G401 (cell line): ENCODE measurements at regions not wholly inside any gene's neighbourhood (a gene's known extent, or its start where the extent isn't known, plus 50 kb on each side); places are given as distances from the start of the nearest gene placed in this dataset.
A peak's percentile ranks its signal among the peaks of the same experiment; 100 is the strongest.

Source experiments
- DNase-seq: peaks from one replicate; pipeline ENCODE4 v3.0.0-alpha.2; 2015; ENCODE audit warnings: low spot score
- in situ Hi-C: cut with HindIII; loops from 2 replicates; pipeline ENCODE4 v1.10.0; 2016; ENCODE audit warnings: low sequenced_read_pairs, mixed read lengths

DNA sequence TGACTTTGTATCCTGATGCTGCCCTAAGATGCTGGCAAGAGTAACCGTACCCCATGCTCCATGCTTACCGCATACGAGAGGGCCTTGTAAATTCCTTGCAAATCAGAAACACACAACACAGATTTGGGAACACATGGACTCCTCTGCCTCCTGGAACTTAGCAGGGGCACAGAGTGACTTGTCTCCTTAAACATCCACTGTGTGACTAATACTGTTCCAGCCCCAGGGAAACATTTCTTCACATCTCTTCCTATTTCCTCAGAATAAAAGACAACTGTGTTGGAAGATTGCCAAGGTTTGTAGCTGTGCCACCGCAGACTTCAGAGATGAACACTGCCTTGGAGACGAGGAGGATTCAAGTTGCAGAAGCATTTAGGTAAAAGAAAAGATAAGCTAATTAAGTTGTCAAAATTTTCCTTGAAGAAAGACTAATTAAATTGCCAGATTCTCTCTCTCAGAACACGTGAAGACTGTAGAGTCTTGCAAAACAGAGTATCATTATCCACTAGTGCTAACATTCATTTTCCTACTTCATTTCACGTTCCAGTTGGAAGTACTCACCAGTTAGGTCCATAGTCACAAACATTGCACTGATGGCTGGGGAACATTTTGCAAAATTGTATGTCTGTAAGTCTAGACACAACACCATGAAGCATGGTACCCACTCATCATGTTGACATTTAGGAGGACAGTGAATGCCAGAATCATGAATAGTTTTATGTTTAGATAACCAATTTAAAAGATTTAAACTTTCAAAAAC, 188.8 kb downstream of the TSN start:
- in situ Hi-C loops: no loop called here
- no peak for DNase-seq

DNA sequence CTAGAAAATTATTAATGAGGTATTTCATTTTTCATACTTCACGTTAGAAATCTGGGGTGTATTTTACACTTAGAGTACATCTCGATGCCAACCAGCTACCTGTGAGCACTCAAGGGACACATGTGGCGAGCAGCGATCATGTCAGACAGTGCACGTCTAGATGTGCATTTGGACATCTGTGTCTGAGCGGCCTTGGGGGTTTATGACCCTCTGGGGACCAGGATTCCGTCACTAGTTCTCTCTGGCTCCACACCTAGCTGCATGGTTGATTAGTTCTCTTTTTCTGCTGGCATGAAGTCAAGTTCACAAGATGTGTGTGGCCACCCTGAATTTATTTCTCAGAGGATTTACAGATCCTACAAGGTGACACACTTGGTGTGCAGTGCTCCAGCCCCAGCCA, 192.2 kb downstream of the TSN start:
- no peak for DNase-seq
- in situ Hi-C loops: no loop called here

DNA sequence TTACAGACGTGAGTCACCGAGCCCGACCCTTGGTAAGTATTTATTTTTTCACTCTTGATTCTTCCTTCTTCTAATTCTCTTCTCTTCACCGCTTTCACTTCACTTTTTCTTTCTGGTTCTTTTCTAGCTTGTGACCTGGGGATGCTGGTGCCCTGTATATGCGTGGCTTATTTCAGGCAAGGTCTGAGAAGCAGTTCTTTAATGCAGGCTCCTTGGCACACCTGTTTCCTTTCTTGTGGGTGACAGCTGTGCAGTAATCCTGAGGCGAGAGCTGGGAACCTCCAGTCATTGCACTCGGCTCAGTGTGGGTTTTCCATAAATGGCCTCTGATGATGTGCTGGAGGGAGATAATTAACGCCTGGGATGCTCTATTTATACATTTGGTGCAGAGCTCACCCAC, 193.8 kb downstream of the TSN start:
- no peak for DNase-seq
- in situ Hi-C loops: no loop called here

DNA sequence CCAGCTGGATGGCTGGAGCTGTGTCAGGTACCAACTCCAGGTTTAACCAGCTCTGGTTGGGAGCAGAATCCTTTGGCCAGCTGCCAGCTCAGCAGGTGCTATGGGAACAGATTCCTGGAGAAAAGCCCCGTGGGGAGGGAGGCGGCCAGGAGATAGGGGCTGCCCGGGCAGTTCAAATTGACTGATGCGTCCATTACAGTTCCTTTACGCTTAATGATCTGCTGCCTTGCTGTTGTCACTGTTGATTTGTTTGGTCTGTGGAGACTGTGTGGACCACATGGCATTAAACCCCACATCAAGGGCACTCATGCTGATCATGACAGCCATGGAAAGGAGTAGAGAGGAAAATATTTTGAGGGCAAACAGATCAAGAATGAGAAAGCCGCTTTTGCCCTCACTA, 200.0 kb downstream of the TSN start:
- in situ Hi-C loops: no loop called here
- no peak for DNase-seq

DNA sequence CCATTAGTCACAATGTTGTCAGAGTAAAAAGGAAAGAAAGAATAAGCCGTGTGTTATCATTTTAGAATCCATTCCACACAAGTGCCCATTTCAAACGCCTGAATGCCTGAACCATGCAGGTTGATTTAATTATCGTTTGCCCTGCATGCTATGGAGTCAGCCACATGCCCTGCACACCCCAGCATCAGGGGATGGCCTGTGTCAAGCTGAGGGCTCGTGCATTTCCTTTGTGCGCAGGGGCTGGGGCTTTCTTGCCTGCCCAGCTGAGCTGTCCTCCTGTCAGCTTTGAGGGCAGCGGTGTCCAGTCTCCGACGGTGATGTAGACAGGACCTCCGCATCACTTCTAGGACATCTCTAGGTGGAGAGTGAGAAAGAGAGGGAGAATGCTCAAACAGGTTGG, 200.4 kb downstream of the TSN start:
- in situ Hi-C loops: no loop called here
- no peak for DNase-seq

DNA sequence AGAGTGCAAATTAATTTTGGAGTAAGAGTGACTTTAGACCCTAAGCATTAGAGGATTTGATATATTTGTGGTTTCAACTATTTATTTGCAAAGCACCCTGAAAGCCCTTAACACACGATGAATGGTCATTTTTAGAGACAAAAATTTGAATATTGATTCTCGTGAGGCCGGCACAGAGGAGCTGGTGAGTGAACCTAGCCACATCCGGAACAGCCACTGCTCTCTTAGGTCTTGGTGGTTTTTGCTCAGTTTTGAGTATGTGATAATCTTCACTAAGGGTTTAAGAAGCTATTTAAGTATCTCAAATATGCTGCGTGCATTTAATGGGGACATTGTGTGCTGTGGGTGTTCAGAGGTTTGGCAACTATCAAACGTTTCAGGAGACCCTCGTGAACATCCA, 204.8 kb downstream of the TSN start:
- in situ Hi-C loops: no loop called here
- no peak for DNase-seq

DNA sequence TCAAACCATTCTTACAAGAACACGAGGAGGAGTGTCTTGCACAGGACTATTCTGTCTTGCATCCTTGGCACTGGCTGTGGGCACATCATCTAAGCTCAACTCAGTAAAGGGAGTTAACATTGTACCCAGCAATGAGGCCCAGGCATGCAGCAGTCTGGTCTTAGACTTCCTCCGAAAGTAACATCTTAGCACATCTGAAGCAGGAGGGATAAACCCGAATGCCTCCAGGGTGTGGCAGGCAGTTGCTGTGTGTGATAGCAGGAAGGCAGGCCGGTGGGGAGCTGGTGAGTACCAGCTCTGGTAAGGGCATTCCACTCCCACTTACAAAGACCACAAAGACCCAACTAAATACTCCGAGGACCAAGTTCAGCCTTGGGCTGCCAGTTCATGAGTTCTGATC, 206.3 kb downstream of the TSN start:
- no peak for DNase-seq
- in situ Hi-C loops: no loop called here

DNA sequence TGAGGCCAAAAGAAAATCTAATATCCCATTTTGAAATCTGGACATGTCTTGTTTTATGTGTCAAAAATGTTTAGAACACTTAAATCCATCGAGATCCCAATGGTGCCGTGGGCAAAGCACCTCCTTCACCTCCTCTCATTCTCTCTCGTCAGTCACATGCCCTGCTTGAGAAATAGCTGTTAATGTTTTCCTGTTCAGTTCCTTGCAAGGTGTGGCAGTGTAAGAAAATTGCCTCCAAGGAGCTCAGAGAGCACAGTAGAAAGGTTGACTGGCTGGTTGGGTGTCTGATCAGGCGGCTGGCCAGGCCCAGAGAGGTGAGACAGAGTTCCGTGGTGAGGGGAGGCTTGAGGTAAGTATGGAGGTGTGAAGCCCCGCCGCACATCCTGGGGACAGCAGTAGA, 210.2 kb downstream of the TSN start:
- DNase-seq: no peak
- in situ Hi-C loops: no loop called here

DNA sequence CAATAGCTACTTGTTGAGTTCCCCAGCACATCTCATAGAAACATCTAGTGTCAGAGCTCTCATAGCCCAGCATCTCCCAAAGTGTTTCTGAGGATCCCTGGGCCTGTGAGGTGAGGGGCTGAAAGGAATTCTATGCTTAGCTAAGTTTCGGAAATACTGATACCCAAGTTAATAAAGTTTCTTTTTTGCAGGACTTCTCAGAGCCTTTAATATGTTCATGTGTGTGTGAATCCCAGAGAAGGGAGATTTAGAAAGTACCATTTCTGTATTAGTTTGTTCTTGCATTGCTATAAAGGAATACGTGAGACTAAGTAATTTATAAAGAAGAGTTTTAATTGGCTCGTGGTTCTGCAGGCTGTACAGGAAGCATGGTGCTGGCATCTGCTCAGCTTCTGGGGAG, 211.2 kb downstream of the TSN start:
- no peak for DNase-seq
- in situ Hi-C loops: no loop called here

DNA sequence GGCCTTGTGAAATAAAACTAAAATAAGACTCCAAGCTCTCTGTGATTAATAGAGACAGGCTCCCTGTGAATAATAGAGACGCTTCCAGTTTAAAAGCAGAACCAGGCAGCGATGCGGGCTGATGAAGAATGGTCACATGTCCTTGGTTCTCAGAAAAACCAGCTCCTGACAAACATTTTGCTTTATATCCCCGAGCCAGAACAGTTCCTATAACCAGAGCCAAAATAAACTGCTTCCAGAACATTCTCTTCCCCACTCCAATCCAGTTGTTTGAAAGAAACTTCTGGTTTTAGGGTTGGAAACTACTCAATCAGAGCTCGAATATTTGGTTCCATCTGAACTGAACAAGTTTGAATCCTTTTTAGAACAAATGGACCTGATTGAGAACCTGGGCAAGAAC, 213.7 kb downstream of the TSN start:
- peak; percentile 8 for DNase-seq
- in situ Hi-C loops: no loop called here

DNA sequence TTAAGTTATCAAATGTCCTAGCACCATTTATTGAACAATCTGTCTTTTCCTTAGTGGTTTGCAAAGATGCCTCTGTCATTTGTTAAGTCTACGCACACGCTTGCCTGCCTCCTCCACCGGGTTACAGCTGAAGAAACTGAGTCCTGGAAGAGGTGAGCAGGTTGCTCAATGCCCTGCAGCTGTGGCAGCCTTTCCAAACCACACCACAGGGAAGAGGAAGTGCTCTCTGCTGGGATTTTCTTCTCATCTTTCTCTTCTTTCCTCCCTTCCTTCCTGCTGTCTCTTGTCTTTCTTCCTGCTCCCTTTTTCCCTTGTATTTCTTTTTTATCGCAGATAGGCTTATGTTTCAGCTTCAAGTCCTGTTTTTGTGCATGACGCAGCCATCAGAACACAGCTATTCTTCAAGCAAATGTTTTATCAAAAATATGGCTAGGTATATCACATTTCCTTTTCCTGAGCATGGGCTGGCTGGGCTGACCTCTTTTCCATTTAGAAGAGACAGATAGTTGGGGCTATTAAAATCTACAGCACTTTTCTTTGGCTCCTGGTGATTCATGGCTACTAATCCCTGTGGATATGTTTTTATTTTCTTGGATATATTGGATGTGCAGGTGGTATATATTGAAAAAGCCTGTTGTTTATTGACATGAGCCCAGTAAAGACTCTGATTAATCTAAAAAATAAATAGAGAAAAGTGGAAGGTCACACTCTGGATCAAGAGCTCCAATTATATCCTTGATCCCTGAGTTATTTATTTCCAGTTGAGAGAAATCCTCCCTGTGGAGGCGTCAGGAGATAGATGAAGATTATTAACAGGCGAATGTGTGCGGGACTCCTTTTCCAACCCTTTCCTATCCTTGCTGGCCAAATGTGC, 214.6 kb downstream of the TSN start:
- in situ Hi-C loops: no loop called here
- DNase-seq: no peak

DNA sequence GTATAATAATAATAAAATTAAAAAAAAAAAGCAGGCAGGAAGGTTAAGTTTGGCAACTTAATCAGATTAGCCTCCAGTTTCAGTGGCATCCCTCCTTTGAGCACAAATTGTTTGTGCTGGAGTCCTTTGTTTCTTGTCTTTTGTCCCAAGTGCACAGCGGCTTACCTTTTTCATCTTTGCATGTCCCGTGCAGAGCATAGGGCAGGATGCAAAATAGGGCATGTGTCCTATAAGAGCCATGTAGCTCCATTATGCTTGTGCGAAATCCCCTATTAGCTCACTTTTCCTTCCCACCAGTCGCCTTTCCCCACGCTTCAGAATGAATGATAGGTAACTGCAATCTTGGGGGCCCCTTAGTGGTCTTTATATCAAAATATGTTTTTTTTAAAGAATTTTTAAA, 216.8 kb downstream of the TSN start:
- in situ Hi-C loops: no loop called here
- DNase-seq: no peak

DNA sequence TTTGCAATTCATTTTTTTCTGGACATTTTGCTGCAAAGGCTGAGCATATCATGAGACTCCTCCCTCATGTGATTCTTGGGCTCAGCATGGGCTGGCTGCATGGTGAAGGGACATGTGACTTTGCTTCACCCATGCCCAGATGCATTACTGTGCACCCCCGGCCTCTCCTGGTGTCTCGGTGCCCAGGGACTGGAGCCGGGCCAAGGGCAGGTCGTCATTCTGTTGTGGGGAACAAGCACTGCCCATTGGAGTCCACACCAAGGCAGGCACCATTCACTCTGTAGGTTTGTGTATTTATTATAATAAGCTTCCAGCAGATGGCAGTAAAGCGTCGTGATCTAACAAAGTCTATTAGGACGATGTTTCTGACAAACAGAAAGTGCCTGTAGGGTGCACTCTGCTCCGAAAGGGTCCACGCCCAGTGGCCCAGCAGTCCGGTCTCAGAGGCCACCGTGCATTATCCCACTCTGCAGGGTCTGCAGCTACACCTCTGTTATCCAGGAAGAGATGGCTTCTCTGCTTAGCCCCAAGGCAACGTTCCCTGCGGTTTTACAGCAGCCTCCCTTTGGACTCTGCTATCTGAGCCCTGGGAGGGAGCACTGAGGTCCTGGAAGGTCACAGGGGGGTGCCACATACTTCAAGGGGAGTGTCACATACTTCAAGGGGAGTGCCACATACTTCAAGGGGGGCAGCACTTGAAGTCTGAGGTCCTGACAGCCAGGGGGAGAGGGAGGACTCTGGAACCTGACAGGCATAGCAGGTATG, 219.6 kb downstream of the TSN start:
- in situ Hi-C loops: no loop called here
- peak; percentile 77 for DNase-seq

DNA sequence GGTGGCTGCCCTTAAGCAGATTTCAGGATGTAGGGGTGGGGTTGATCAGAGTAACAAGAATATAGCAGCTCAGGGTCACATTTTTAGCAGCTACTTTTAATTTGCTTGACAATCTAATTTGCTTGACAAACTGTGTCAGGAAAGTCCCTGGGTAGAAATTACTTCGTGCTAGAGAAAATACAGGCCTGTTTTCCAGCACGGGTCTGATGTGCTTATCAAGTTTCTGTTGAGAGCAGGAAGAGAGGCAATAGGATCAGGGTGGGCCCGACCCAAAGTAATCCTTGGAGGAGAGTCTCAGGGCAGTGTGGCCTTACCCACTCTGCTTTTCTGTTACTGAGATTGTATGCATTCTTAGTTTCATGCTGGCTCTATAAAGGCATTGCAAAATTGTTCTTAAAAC, 221.5 kb downstream of the TSN start:
- in situ Hi-C loops: no loop called here
- DNase-seq: no peak

DNA sequence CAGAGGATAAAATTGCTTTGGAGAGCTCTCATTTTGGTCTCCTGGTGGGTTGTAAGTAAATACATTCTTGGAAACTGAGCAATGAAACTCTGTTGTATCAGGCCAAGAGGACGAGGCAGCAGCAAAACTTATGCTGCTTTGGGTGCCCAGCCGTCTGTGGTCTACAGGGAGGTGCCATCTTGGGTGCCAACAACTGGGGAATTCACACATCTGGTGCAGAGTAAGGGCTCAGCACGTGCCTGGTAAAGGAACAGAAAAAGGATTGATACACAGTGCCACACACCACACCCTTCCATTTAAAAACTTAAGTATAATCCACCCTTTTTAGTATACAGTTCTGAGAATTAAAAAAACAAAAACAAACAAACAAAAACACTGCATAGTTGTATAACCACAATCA, 221.9 kb downstream of the TSN start:
- in situ Hi-C loops: no loop called here

DNA sequence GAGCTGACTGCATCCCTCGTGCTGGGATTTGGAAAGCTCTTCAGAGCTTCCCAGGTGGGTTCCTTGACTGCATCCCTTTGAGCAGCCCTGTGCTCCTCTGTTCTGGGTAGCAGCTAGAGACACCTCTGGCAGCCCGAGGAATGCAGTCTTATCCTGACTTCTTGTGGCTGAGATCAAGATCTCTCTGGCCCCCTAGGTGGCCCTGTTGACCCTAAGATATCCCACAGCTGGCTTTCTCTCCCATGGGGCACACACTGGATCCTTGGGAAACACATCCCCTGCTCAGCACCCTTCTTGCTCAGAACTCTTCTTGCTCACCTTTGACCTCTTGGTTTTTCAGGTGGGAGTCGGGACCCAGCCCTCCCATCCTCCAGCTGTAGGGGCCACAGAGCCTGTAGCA, 237.2 kb downstream of the TSN start:
- no peak for DNase-seq
- in situ Hi-C loops: no loop called here

More for the DNA sequence above, 221.9 kb downstream of the TSN start:
- DNase-seq: no peak

DNA sequence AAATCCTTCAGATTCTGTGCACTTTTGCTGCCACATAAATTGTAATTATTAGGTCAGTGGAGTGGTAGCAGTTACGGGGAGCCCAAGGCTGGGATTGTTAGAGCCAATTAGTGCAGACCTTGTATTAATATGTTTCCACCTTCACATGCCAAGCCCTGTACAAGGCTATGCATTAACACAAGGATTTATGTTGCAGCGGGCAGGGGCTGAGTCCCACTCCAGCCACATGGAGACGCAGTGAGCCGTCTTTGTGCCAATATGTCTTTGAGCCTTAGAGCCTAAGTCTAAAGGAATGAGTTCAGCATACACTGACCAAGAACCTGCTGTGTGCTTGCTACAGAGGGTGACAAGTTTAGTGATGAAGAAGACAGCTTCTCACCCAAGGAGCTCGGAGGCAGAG, 238.2 kb downstream of the TSN start:
- DNase-seq: no peak
- in situ Hi-C loops: no loop called here

DNA sequence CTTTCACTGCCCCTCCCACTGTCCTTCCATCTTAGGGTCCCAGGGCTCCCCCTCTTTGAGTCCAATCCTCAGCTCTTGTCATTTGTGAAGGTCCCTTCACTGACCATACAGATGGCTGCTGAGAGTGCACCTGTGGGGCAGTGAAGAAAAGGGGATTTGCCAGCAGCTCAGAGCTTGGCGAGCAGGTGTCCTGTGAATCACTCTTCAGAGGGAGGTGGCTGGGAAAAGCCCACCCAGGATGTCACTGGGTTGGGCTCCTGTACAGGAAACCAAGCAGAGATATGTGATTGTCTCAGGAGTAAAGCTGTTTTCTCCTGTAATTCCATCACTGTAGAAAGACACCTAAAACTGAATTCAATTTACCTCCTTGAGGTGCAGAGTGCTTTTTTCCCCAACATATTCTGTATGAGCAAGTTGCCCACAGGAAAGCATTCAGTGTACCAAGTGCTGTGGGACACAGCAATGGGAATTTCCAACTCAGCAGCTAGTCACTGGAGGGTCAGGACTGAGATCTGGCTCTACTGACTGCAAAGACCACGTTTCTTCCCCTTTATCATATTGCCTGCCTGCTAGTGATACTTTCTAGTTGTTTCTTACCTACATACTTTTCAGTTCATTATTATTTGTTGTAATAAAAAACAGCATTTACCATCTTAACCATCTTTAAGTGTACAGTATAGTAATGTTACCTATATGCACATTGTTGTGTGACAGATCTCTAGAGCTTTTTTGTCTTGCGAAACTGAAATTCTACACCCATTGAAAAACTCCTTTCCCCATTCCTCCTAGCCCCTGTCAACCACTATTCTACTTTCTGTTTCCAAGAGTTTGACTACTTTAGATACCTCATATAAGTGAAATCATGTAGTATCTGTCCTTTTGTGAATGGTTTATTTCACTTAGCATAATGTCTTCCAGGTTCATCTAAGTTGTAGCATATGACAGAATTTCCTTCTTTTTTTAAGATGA, 239.1 kb downstream of the TSN start:
- DNase-seq: no peak

DNA sequence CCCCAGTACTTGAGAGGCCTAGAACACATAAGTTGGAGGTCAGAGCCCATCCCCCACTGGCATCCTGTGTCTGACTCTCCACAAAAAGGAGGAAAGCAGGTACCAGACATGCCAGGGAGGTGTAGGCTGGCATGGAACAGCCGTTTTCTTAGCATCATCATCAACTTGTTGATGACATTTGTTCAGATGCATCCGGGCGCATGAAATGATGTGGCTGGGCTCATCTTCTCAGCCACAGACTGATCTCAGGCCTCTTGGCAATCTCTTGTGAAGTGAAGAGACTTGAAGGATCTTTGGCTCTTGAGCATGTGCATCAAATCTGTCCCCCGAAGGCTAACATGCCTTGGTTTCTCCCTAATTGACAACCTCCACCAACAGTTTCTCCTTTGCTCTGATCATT, 243.3 kb downstream of the TSN start:
- no peak for DNase-seq
- in situ Hi-C loops: no loop called here

More for the DNA sequence above, 239.1 kb downstream of the TSN start:
- in situ Hi-C loops: no loop called here
